ENCODE measurements at regions not wholly inside any gene's neighbourhood (a gene's known extent, or its start where the extent isn't known, plus 50 kb on each side); places are given as distances from the start of the nearest gene placed in this dataset.

DNA sequence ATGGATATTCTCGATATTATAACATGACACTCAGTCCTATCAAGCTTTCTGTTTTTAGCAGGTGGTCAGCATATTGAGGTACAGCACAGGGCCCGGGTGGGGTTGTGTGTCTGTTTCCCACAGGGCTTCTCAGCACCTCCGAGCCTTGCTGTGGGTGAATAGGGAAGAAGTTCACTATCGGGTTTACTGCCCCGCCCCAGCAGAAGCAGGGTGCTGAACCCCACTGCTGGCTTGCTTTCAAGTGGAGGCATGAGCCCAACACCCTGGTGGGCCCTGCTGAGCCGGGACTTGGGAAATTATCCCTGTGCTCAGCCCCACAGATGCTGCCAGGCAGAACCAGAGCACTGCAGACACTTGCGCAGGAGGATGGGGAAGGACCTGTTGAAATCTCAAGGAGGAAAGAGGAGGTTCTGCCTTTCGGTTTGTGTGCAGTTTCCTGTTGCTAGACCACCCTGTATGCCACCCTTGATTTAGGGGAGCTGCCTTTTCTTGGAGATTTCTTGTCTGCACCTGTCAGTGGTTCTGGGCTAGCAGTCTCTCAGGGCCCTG lies 270.3 kb upstream of the SALL3 start:
- TF ChIP-seq, protein P1, sequence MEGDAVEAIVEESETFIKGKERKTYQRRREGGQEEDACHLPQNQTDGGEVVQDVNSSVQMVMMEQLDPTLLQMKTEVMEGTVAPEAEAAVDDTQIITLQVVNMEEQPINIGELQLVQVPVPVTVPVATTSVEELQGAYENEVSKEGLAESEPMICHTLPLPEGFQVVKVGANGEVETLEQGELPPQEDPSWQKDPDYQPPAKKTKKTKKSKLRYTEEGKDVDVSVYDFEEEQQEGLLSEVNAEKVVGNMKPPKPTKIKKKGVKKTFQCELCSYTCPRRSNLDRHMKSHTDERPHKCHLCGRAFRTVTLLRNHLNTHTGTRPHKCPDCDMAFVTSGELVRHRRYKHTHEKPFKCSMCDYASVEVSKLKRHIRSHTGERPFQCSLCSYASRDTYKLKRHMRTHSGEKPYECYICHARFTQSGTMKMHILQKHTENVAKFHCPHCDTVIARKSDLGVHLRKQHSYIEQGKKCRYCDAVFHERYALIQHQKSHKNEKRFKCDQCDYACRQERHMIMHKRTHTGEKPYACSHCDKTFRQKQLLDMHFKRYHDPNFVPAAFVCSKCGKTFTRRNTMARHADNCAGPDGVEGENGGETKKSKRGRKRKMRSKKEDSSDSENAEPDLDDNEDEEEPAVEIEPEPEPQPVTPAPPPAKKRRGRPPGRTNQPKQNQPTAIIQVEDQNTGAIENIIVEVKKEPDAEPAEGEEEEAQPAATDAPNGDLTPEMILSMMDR (IDR thresholded peaks at IDR 0.05): no peak
- no peak for TF ChIP-seq POLR2AphosphoS5 (IDR thresholded peaks at IDR 0.05)
- no peak for TF ChIP-seq POLR2A (IDR thresholded peaks at IDR 0.05)
